Fibroblast of skin of scalp (primary cell): ENCODE measurements at regions not wholly inside any gene's neighbourhood (a gene's known extent, or its start where the extent isn't known, plus 50 kb on each side); places are given as distances from the start of the nearest gene placed in this dataset.

Experiments
- DNase-seq: peaks from one replicate; pipeline ENCODE4 v3.0.0-alpha.2; 2013

- no peak for DNase-seq
These were observed 344.9 kb upstream of the SLC14A2 start for GRCh38 chr18:45270289-45270771.

- no peak for DNase-seq
These were observed 341.2 kb upstream of the SLC14A2 start for GRCh38 chr18:45274026-45274425.

GRCh38 chr18:45275367-45276113 is 339.7 kb upstream of the SLC14A2 start:
- peak; percentile 29 for DNase-seq

- no peak for DNase-seq
These were observed 338.4 kb upstream of the SLC14A2 start for GRCh38 chr18:45276878-45277277.

- DNase-seq = no peak
These were observed 337.4 kb upstream of the SLC14A2 start for GRCh38 chr18:45277908-45278307.

- no peak for DNase-seq
These were observed 334.6 kb upstream of the SLC14A2 start for GRCh38 chr18:45280481-45281276.

- DNase-seq = peak; percentile 7
These were observed 333.0 kb upstream of the SLC14A2 start for GRCh38 chr18:45282101-45282812.

GRCh38 chr18:45284174-45284573 is 331.1 kb upstream of the SLC14A2 start:
- no peak for DNase-seq

GRCh38 chr18:45284851-45285250 is 330.4 kb upstream of the SLC14A2 start:
- DNase-seq = no peak

- no peak for DNase-seq
These were observed 330.0 kb upstream of the SLC14A2 start for GRCh38 chr18:45285251-45285650.

GRCh38 chr18:45286431-45286830 is 328.8 kb upstream of the SLC14A2 start:
- no peak for DNase-seq

GRCh38 chr18:45287531-45287930 is 327.7 kb upstream of the SLC14A2 start:
- DNase-seq = no peak

GRCh38 chr18:45290364-45290763 is 324.9 kb upstream of the SLC14A2 start:
- DNase-seq = no peak

GRCh38 chr18:45291621-45292615 is 323.4 kb upstream of the SLC14A2 start:
- peak; percentile 49 for DNase-seq

GRCh38 chr18:45295388-45295787 is 319.9 kb upstream of the SLC14A2 start:
- no peak for DNase-seq

GRCh38 chr18:45298986-45299385 is 316.3 kb upstream of the SLC14A2 start:
- no peak for DNase-seq

- no peak for DNase-seq
These were observed 312.2 kb upstream of the SLC14A2 start for GRCh38 chr18:45303026-45303425.

GRCh38 chr18:45304558-45304957 is 310.7 kb upstream of the SLC14A2 start:
- DNase-seq = no peak

GRCh38 chr18:45312555-45313126 is 302.6 kb upstream of the SLC14A2 start:
- no peak for DNase-seq

GRCh38 chr18:45316127-45316526 is 299.1 kb upstream of the SLC14A2 start:
- DNase-seq = no peak

GRCh38 chr18:45317948-45318640 is 297.2 kb upstream of the SLC14A2 start:
- no peak for DNase-seq
